ENCODE measurements at regions not wholly inside any gene's neighbourhood (a gene's known extent, or its start where the extent isn't known, plus 50 kb on each side); places are given as distances from the start of the nearest gene placed in this dataset.

DNA sequence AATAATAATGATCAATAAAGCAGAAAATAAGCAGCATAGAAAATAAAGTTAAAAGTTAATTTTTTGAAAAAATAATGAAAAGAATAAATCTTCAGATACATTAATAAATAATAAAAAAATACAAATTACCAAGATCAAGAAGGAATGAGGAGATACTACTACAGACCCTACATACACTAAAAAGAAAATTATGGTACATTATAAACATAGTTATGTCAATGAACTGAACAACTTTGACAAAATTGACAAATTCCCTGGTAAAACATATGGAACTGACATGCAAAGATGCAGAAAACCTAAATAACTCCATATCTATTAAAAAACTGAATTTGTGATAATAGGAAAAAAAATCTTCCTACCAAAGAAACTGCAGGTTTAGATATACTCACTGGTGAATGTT, 456.7 kb downstream of the PMP22 start:
- H3K4me1 ChIP-seq, result no peaks in the 10 kb centered on the region
- TF ChIP-seq CTCF (IDR thresholded peaks at IDR 0.05), result no peak
- no peaks in the 10 kb centered on the region for H3K27me3 ChIP-seq
- DNase-seq, result no peak
- no peak for ATAC-seq
- intact Hi-C loops (cut with DNase I), result no loop called here
- no peak overlapping the region for H3K4me3 ChIP-seq
- H3K27ac ChIP-seq, result no peak overlapping the region
- H3K36me3 ChIP-seq, result no peaks in the 10 kb centered on the region
- peaks cover 7% of the 10 kb centered on the region for H3K9me3 ChIP-seq

- TF ChIP-seq CTCF (IDR thresholded peaks at IDR 0.05), result no peak
- intact Hi-C loops (cut with DNase I), result no loop called here
Measured at GRCh38 chr17:14805348-14805747, 459.8 kb downstream of the PMP22 start.

DNA sequence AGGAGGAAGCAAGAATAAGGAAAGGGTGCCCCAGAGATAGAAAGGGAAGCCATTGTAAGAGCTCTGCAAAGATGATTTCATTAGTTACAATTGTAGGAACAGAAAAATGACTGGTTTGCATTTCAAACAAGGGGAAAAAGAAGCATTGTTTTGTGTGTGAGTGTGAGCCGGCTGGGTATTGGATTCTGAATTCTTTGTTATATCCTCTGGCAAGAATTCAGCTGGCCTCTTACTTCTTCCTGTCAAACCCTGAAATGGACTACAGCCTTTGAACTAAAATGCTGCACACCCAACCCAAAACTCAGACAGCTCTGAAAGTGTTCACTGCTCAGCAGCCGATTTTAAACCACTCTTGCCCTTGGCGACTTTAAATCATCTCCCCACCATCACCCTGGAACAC, 461.3 kb downstream of the PMP22 start:
- no peaks in the 10 kb centered on the region for H3K36me3 ChIP-seq
- no peak for DNase-seq
- no peaks in the 10 kb centered on the region for H3K4me1 ChIP-seq

More at GRCh38 chr17:14805348-14805747, 459.8 kb downstream of the PMP22 start:
- Histone ChIP-seq H3K4me1 (no peaks in the 10 kb centered on the region), H3K4me3 (no peak overlapping the region), H3K36me3 (no peaks in the 10 kb centered on the region), H3K9me3 (peaks cover 7% of the 10 kb centered on the region), H3K27me3 (no peaks in the 10 kb centered on the region), H3K27ac (no peak overlapping the region)
- ATAC-seq, result no peak
- no peak for DNase-seq

DNA sequence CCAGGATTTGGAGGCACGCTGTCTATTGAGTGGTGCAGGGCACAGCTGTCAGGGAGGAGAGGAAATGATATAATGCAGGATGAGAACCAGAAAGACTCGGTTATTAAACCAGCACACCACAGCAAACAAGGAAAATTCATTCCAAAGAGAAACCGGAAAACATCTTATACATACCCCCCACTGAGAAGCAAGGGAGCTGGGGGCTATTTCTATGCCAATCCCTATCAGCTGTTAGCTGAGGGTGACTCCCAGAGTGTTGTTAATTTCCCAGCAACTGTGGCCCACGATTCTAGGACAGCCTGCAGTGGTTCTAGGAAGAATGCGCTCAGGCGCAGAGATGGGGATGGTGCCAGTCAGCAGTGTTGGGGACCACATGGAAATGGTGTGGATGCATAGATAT, 467.3 kb downstream of the PMP22 start:
- ATAC-seq (no peak), DNase-seq (no peak)
- Histone ChIP-seq H3K9me3 (no peaks in the 10 kb centered on the region), H3K27me3 (no peaks in the 10 kb centered on the region), H3K4me1 (no peaks in the 10 kb centered on the region), H3K27ac (no peak overlapping the region), H3K36me3 (no peaks in the 10 kb centered on the region), H3K4me3 (no peak overlapping the region)
- TF ChIP-seq CTCF (IDR thresholded peaks at IDR 0.05), result no peak
- intact Hi-C loops (cut with DNase I), result no loop called here

More for the DNA sequence above, 461.3 kb downstream of the PMP22 start:
- Histone ChIP-seq H3K27me3 (no peaks in the 10 kb centered on the region), H3K4me3 (no peak overlapping the region), H3K27ac (no peak overlapping the region), H3K9me3 (peaks cover 7% of the 10 kb centered on the region)
- intact Hi-C loops (cut with DNase I), result no loop called here
- TF ChIP-seq CTCF (IDR thresholded peaks at IDR 0.05), result no peak
- ATAC-seq, result no peak

GRCh38 chr17:14797021-14797420, 468.1 kb downstream of the PMP22 start:
- H3K27ac ChIP-seq, result no peak overlapping the region
- TF ChIP-seq CTCF (IDR thresholded peaks at IDR 0.05), result no peak
- intact Hi-C loops (cut with DNase I), result no loop called here
- no peak for DNase-seq
- H3K4me3 ChIP-seq, result no peak overlapping the region
- no peaks in the 10 kb centered on the region for H3K4me1 ChIP-seq
- H3K9me3 ChIP-seq, result no peaks in the 10 kb centered on the region
- peaks cover under 1% of the 10 kb centered on the region for H3K27me3 ChIP-seq
- ATAC-seq, result no peak
- H3K36me3 ChIP-seq, result no peaks in the 10 kb centered on the region

DNA sequence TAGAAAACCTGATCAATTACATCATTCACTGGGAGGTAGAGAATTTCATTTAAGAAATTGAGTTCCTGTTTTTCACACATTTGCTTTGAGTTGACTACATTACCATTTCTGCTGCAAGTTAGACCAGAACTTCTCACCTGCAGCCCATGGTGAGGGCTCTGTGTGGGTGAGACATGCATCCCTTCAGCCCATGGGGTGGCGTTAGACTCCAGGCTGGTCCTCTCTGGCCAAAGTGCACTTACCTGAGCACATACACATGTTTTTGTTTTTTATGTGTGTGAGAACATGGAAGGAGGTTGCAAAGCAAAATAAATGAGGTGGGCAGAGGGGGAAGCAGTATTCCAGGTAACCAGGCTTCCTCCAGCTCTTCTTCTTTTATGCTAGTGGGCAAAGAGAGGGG, 470.2 kb downstream of the PMP22 start:
- no peak for TF ChIP-seq CTCF (IDR thresholded peaks at IDR 0.05)
- Histone ChIP-seq H3K9me3 (no peaks in the 10 kb centered on the region), H3K4me1 (no peaks in the 10 kb centered on the region), H3K27me3 (peaks cover 6% of the 10 kb centered on the region), H3K36me3 (no peaks in the 10 kb centered on the region), H3K4me3 (no peak overlapping the region), H3K27ac (no peak overlapping the region)
- DNase-seq (no peak), ATAC-seq (no peak)
- intact Hi-C loops (cut with DNase I), result no loop called here

Measured in upper lobe of right lung (tissue), 1 donor.